ENCODE measurements at regions not wholly inside any gene's neighbourhood (a gene's known extent, or its start where the extent isn't known, plus 50 kb on each side); places are given as distances from the start of the nearest gene placed in this dataset.

DNA sequence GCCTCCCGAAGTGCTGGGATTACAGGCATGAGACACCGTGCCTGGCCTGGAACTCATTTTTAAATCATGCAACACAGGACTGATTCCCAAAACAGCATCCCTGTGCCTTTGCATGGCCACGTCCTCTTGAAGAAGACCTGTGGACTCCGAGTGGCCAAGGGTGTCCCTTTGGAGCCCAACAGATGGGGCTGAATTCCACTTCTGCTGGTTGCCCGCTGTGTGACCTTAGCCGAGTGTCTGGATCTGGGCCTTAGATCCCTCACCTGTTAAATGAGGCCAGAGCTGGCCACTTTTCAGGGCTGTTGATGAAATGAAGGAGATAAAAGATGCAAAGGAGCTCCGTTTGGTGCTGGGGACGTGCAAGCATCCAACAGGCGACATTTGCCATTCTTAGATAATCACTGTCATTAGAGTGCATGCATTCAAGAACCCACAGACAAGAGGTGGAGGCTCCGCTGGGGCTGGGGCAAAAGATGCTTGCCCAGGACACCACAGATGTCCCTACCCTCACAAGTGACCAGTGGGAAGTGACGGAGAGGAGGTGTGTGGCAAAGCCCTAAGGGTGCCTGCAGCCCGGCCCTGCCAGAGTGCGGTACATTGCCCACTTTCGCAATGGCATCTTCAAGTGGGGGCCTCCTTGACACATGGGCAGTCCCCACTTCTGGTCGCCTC, 354.1 kb upstream of the TNRC6C start:
- TF ChIP-seq, protein P1, sequence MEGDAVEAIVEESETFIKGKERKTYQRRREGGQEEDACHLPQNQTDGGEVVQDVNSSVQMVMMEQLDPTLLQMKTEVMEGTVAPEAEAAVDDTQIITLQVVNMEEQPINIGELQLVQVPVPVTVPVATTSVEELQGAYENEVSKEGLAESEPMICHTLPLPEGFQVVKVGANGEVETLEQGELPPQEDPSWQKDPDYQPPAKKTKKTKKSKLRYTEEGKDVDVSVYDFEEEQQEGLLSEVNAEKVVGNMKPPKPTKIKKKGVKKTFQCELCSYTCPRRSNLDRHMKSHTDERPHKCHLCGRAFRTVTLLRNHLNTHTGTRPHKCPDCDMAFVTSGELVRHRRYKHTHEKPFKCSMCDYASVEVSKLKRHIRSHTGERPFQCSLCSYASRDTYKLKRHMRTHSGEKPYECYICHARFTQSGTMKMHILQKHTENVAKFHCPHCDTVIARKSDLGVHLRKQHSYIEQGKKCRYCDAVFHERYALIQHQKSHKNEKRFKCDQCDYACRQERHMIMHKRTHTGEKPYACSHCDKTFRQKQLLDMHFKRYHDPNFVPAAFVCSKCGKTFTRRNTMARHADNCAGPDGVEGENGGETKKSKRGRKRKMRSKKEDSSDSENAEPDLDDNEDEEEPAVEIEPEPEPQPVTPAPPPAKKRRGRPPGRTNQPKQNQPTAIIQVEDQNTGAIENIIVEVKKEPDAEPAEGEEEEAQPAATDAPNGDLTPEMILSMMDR (conservative IDR thresholded peaks at IDR 0.05 in 1 of 2, IDR thresholded peaks at IDR 0.05 in 1 of 2; ENCODE audit: low read depth in 1 of 2, low read length in 2 of 2), result no peak
- no peak for TF ChIP-seq EZH2 (IDR thresholded peaks at IDR 0.05; ENCODE audit: low read length, missing control alignments)
